ENCODE measurements at regions not wholly inside any gene's neighbourhood (a gene's known extent, or its start where the extent isn't known, plus 50 kb on each side); places are given as distances from the start of the nearest gene placed in this dataset.

DNA sequence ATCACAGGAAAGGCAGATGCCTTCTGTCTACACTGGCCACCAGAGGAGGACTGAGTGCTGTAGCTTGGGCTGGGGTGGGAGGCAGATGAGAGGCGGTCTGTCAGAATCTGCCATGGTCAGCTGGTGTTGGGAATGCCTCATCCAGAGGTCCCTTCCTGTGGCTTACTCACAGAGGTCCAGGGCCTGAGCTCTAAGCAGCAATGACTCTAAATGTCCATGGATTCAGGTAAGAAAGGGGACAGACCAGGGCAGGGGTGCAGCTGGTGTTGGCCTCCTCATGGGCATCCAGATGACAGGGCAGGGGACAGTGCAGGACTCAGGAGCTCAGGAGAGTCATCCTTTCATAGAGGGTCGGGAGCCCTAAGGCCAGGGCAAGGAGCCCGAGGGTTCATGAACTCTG, 165.0 kb downstream of the ICE1 start:
- no peak overlapping the region for H3K4me3 ChIP-seq
- no peaks in the 10 kb centered on the region for H3K36me3 ChIP-seq (ENCODE audit: low read depth, missing control alignments)
- H3K27me3 ChIP-seq: no peaks in the 10 kb centered on the region
- H3K9me3 ChIP-seq: no peaks in the 10 kb centered on the region
- 84 to 93% methylated on average over 3 of the region's 3 CpGs for WGBS, 2 donors
- intact Hi-C loops (cut with DNase I; ENCODE audit: low total_unique reads): no loop called here
- TF ChIP-seq CTCF (IDR thresholded peaks at IDR 0.05) (no peak), POLR2A (IDR thresholded peaks at IDR 0.05) (no peak)
- no peaks in the 10 kb centered on the region for H3K4me1 ChIP-seq
- DNase-seq: no peak
- no peak overlapping the region for H3K27ac ChIP-seq

GRCh38 chr5:5586721-5587120, 164.2 kb downstream of the ICE1 start:
- Histone ChIP-seq H3K4me3 (no peak overlapping the region), H3K27me3 (no peaks in the 10 kb centered on the region), H3K27ac (no peak overlapping the region), H3K9me3 (no peaks in the 10 kb centered on the region), H3K4me1 (no peaks in the 10 kb centered on the region), H3K36me3 (ENCODE audit: low read depth, missing control alignments) (no peaks in the 10 kb centered on the region)
- WGBS, 2 donors: 44 to 50% methylated on average over 2 of the region's 2 CpGs
- intact Hi-C loops (cut with DNase I; ENCODE audit: low total_unique reads): no loop called here
- no peak for TF ChIP-seq CTCF (IDR thresholded peaks at IDR 0.05)
- no peak for TF ChIP-seq POLR2A (IDR thresholded peaks at IDR 0.05)
- DNase-seq: no peak

DNA sequence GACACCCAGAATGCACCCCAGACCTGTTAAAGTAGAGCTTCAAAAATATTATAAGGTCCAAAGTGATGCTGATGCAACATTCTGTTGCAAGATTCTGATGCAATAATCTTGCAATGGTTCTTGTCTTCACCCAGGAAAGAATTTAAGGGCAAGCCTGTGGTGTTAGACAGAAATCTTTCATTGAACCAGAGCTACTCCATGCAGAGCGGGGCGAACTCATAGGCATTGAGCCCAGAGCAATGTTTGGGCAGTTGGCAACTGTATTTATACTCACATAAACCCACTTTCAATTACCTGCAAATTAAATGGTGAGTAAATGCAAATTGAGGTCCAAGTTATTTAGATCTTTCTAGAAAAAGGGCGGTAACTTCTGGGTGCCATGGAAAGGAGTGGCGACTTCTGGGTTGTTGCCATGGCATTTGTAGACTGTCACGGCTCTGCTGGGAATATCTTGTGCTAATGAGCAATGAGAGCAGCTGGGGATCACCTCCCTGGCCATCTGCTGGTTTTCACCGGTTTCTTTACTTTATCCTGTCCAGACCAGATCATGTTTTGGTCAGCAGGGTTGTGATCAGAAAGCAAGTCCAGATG, 163.4 kb downstream of the ICE1 start:
- no peak for DNase-seq
- Histone ChIP-seq H3K27ac (no peak overlapping the region), H3K27me3 (no peaks in the 10 kb centered on the region), H3K4me3 (no peak overlapping the region), H3K9me3 (no peaks in the 10 kb centered on the region), H3K36me3 (ENCODE audit: low read depth, missing control alignments) (no peaks in the 10 kb centered on the region), H3K4me1 (no peaks in the 10 kb centered on the region)
- TF ChIP-seq CTCF (IDR thresholded peaks at IDR 0.05): no peak
- no peak for TF ChIP-seq POLR2A (IDR thresholded peaks at IDR 0.05)
- intact Hi-C loops (cut with DNase I; ENCODE audit: low total_unique reads): no loop called here
- WGBS, 2 donors: 80 to 85% methylated on average over 6 of the region's 6 CpGs

GRCh38 chr5:5584751-5585150, 162.3 kb downstream of the ICE1 start:
- Histone ChIP-seq H3K36me3 (ENCODE audit: low read depth, missing control alignments) (no peaks in the 10 kb centered on the region), H3K9me3 (no peaks in the 10 kb centered on the region), H3K4me3 (no peak overlapping the region), H3K4me1 (no peaks in the 10 kb centered on the region), H3K27me3 (no peaks in the 10 kb centered on the region), H3K27ac (no peak overlapping the region)
- 76 to 84% methylated on average over 3 to 4 of the region's 4 CpGs for WGBS, 2 donors
- no peak for DNase-seq
- TF ChIP-seq POLR2A (IDR thresholded peaks at IDR 0.05) (no peak), CTCF (IDR thresholded peaks at IDR 0.05) (no peak)
- intact Hi-C loops (cut with DNase I; ENCODE audit: low total_unique reads): no loop called here

- no peak for DNase-seq
- H3K36me3 ChIP-seq (ENCODE audit: low read depth, missing control alignments): no peaks in the 10 kb centered on the region
- no peaks in the 10 kb centered on the region for H3K4me1 ChIP-seq
- H3K9me3 ChIP-seq: no peaks in the 10 kb centered on the region
- 81 to 83% methylated on average over 3 of the region's 3 CpGs for WGBS, 2 donors
- intact Hi-C loops (cut with DNase I; ENCODE audit: low total_unique reads): no loop called here
- H3K4me3 ChIP-seq: no peak overlapping the region
- TF ChIP-seq CTCF (IDR thresholded peaks at IDR 0.05) (no peak), POLR2A (IDR thresholded peaks at IDR 0.05) (no peak)
- no peaks in the 10 kb centered on the region for H3K27me3 ChIP-seq
- H3K27ac ChIP-seq: no peak overlapping the region
Observed at GRCh38 chr5:5584236-5584745, 161.8 kb downstream of the ICE1 start.
